ENCODE measurements at regions not wholly inside any gene's neighbourhood (a gene's known extent, or its start where the extent isn't known, plus 50 kb on each side); places are given as distances from the start of the nearest gene placed in this dataset.

- TF ChIP-seq RAD21 (IDR thresholded peaks at IDR 0.05; ENCODE audit: low read depth) (no peak), SIN3A (IDR thresholded peaks at IDR 0.05; ENCODE audit: low read depth) (no peak), CTCF (IDR thresholded peaks at IDR 0.05 in 2 of 3, conservative IDR thresholded peaks at IDR 0.05 in 1 of 3; ENCODE audit: borderline replicate concordance in 1 of 3, insufficient read depth in 1 of 3, low read depth in 2 of 3, low read length in 2 of 3) (no peak), ZNF274 (IDR thresholded peaks at IDR 0.05; ENCODE audit: low read depth, low read length) (no peak), POLR2A (IDR thresholded peaks at IDR 0.05; ENCODE audit: borderline replicate concordance, extremely low read depth, insufficient read depth, insufficient read length) (no peak), EZH2 (IDR thresholded peaks at IDR 0.05) (no peak), POLR2AphosphoS5 (IDR thresholded peaks at IDR 0.05; ENCODE audit: low read depth, low read length) (no peak), YY1 (IDR thresholded peaks at IDR 0.05; ENCODE audit: extremely low read depth, insufficient replicate concordance, low read depth, low read length) (no peak), SP1 (IDR thresholded peaks at IDR 0.05; ENCODE audit: low read depth) (no peak), SRF (IDR thresholded peaks at IDR 0.05; ENCODE audit: low read depth) (no peak), FOSL1 (IDR thresholded peaks at IDR 0.05; ENCODE audit: low read depth) (no peak)
- TF ChIP-seq, protein P1, sequence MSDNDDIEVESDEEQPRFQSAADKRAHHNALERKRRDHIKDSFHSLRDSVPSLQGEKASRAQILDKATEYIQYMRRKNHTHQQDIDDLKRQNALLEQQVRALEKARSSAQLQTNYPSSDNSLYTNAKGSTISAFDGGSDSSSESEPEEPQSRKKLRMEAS (IDR thresholded peaks at IDR 0.05), result no peak
- TF ChIP-seq, protein P2, sequence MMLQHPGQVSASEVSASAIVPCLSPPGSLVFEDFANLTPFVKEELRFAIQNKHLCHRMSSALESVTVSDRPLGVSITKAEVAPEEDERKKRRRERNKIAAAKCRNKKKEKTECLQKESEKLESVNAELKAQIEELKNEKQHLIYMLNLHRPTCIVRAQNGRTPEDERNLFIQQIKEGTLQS (IDR thresholded peaks at IDR 0.05), result no peak
These were observed 1214.8 kb downstream of the NSUN3 start for GRCh38 chr3:95277613-95278012.
